A673 (cell line): ENCODE measurements at regions not wholly inside any gene's neighbourhood (a gene's known extent, or its start where the extent isn't known, plus 50 kb on each side); places are given as distances from the start of the nearest gene placed in this dataset.

Experiments
- BruUV-seq: library from RNA; stranded (reverse); fragments of 400-500 nt; replicated peaks from 2 replicates; lab custom pipeline; 2021; lab: Mats Ljungman, UMichigan
- CTCF ChIA-PET: fragments of 300-600 bp; sonication (Branson Sonifier 250); formaldehyde crosslinking; loops from one replicate; lab custom pipeline; 2022; ENCODE audit warnings: antibody characterized with exemption; lab: Charles Lee
- POLR2A ChIA-PET: fragments of 300-600 bp; sonication (Branson Sonifier 250); formaldehyde crosslinking; loops from one replicate; lab custom pipeline; 2022; ENCODE audit warnings: antibody characterized with exemption; ENCODE audit not compliant: low non-redundant PET; lab: Charles Lee
- DNase-seq: peaks from one replicate; pipeline ENCODE4 v3.0.0-alpha.2; 2015; ENCODE audit warnings: low spot score
- H3K27ac ChIP-seq: fragments of 200-600 bp; sonication (generic); 2 replicates; pipeline ENCODE4 v1.5.1; 2016; ENCODE audit warnings: mixed run types, low read depth, mild to moderate bottlenecking, mixed read lengths, antibody characterized with exemption, low read length; ENCODE audit not compliant: poor library complexity, severe bottlenecking
- H3K27me3 ChIP-seq: fragments of 200-600 bp; sonication (generic); replicated peaks from 2 replicates; pipeline ENCODE4 v1.6.1; 2017; ENCODE audit warnings: mixed run types, low read depth, mild to moderate bottlenecking, mixed read lengths, antibody characterized with exemption, low read length; ENCODE audit not compliant: insufficient read depth, poor library complexity
- H3K36me3 ChIP-seq: fragments of 200-600 bp; sonication (generic); 2 replicates; pipeline ENCODE4 v1.6.1; 2016; ENCODE audit warnings: mixed run types, mild to moderate bottlenecking, mixed read lengths, antibody characterized with exemption, low read length; ENCODE audit not compliant: insufficient read depth, poor library complexity, severe bottlenecking
- H3K4me1 ChIP-seq: fragments of 200-600 bp; sonication (generic); 2 replicates; pipeline ENCODE4 v1.6.1; 2017; ENCODE audit warnings: mixed run types, mild to moderate bottlenecking, mixed read lengths, antibody characterized with exemption, low read length; ENCODE audit not compliant: insufficient read depth, poor library complexity, severe bottlenecking
- H3K4me3 ChIP-seq: fragments of 200-600 bp; sonication (generic); 2 replicates; pipeline ENCODE4 v1.5.1; 2016; ENCODE audit warnings: low read depth, mixed run types, mild to moderate bottlenecking, mixed read lengths, low read length; ENCODE audit not compliant: poor library complexity, severe bottlenecking
- H3K9me3 ChIP-seq: fragments of 200-600 bp; sonication (generic); 2 replicates; pipeline ENCODE4 v1.6.1; 2016; ENCODE audit warnings: mixed run types, low read depth, mild to moderate bottlenecking, mixed read lengths, antibody characterized with exemption, low read length; ENCODE audit not compliant: poor library complexity, severe bottlenecking
- CTCF ChIP-seq: fragments of 300-800, 200-600 bp; sonication (generic); conservative IDR thresholded peaks from 2 replicates; pipeline ENCODE4 v1.5.1; 2017; ENCODE audit warnings: low read depth, mild to moderate bottlenecking, antibody characterized with exemption, low read length, moderate library complexity, mixed read lengths
- EZH2 ChIP-seq: fragments of 200-600 bp; sonication (generic); IDR thresholded peaks from 2 replicates; pipeline ENCODE4 v1.6.1; 2017; ENCODE audit warnings: borderline replicate concordance, low read depth, mild to moderate bottlenecking, mixed read lengths, antibody characterized with exemption, low read length; ENCODE audit not compliant: poor library complexity, severe bottlenecking
- intact Hi-C: fragments of 100-400 bp; cut with micrococcal nuclease; formaldehyde crosslinking; loops from one replicate; pipeline ENCODE4 v1.10.0; 2022; ENCODE audit not compliant: unreplicated experiment

GRCh38 chr16:5333991-5334390 is 236.4 kb upstream of the EEF2KMT start:
- no peak for DNase-seq
- H3K27me3 ChIP-seq = peaks cover 43% of the 10 kb centered on the region
- no peak overlapping the region for H3K27ac ChIP-seq
- no TSS peak for BruUV-seq
- H3K36me3 ChIP-seq = no peaks in the 10 kb centered on the region
- H3K4me1 ChIP-seq = no peaks in the 10 kb centered on the region
- intact Hi-C loops = no loop called here
- no peak overlapping the region for H3K4me3 ChIP-seq
- no peaks in the 10 kb centered on the region for H3K9me3 ChIP-seq
- ChIA-PET POLR2A (no interaction called here), CTCF (no interaction called here)
- TF ChIP-seq EZH2 (no peak), CTCF (no peak)

- H3K4me1 ChIP-seq = no peaks in the 10 kb centered on the region
- intact Hi-C loops = no loop called here
- no peaks in the 10 kb centered on the region for H3K36me3 ChIP-seq
- H3K4me3 ChIP-seq = no peak overlapping the region
- CTCF ChIA-PET = no interaction called here
- no peak for TF ChIP-seq EZH2
- no peak for TF ChIP-seq CTCF
- POLR2A ChIA-PET = no interaction called here
- H3K27ac ChIP-seq = no peak overlapping the region
- no TSS peak for BruUV-seq
- no peak for DNase-seq
- H3K9me3 ChIP-seq = no peaks in the 10 kb centered on the region
- H3K27me3 ChIP-seq = peaks cover 51% of the 10 kb centered on the region
These were observed 235.5 kb upstream of the EEF2KMT start for GRCh38 chr16:5333126-5333525.

GRCh38 chr16:5330058-5330457 is 232.5 kb upstream of the EEF2KMT start:
- TF ChIP-seq EZH2 = no peak
- no peak for TF ChIP-seq CTCF
- DNase-seq = no peak
- Histone ChIP-seq H3K9me3 (no peaks in the 10 kb centered on the region), H3K27ac (no peak overlapping the region), H3K36me3 (no peaks in the 10 kb centered on the region), H3K27me3 (peaks cover 46% of the 10 kb centered on the region), H3K4me1 (no peaks in the 10 kb centered on the region), H3K4me3 (no peak overlapping the region)
- no TSS peak for BruUV-seq
- ChIA-PET CTCF (no interaction called here), POLR2A (no interaction called here)
- intact Hi-C loops = no loop called here
